ENCODE measurements at regions not wholly inside any gene's neighbourhood (a gene's known extent, or its start where the extent isn't known, plus 50 kb on each side); places are given as distances from the start of the nearest gene placed in this dataset.

DNA sequence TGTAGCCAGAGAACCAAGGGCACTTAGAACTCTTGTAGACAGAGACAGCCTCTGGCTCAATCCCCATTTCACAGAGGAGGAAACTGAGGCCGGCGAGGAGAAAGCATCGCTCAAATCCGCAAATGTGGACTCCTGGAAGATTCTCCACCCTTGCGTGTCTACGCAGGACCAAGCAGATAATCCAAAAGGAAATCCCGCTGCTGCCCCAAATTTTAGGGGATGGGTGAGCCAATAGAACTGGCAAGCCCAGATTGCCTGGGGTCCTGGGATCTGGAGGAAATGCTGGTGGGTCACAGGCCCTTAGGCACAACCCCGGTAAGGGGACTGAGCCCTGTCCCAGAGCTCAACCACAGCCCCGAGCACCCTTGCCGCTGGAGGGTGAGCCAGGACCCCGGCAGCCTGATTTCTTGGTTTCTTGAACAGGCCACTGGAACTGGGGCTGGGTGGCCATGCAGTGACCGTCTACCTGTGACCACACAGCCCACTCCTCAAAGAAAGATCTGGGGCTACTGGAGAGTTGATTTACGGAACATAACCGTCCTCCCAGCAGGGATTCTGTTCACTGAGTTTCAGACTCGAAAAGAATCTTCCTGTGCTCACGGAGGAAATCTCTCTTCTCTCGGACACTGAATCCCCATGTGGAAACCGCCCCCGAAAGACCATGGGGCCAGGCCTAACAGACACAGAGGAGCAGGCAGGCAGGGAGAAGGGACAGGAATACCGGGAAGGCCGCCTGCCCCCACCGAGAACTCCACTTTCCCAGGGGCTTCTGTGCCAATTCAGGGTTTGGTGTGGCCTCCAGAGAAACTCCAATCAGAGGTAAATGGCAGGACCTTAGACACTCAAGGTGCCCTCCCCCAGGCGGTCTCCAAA lies 238.4 kb downstream of the NPHP4 start:
- TF ChIP-seq, protein P1, sequence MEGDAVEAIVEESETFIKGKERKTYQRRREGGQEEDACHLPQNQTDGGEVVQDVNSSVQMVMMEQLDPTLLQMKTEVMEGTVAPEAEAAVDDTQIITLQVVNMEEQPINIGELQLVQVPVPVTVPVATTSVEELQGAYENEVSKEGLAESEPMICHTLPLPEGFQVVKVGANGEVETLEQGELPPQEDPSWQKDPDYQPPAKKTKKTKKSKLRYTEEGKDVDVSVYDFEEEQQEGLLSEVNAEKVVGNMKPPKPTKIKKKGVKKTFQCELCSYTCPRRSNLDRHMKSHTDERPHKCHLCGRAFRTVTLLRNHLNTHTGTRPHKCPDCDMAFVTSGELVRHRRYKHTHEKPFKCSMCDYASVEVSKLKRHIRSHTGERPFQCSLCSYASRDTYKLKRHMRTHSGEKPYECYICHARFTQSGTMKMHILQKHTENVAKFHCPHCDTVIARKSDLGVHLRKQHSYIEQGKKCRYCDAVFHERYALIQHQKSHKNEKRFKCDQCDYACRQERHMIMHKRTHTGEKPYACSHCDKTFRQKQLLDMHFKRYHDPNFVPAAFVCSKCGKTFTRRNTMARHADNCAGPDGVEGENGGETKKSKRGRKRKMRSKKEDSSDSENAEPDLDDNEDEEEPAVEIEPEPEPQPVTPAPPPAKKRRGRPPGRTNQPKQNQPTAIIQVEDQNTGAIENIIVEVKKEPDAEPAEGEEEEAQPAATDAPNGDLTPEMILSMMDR (IDR thresholded peaks at IDR 0.05) = no peak
- no peak for TF ChIP-seq EZH2 (IDR thresholded peaks at IDR 0.05; ENCODE audit: borderline replicate concordance, insufficient read depth, low read depth, low read length, poor library complexity, severe bottlenecking)
